Right atrium auricular region (tissue), 2 donors: ENCODE measurements at regions not wholly inside any gene's neighbourhood (a gene's known extent, or its start where the extent isn't known, plus 50 kb on each side); places are given as distances from the start of the nearest gene placed in this dataset.

Experiments
- DNase-seq: peaks from one replicate; pipeline ENCODE4 v3.0.0-alpha.2; 2019; ENCODE audit warnings: low spot score
- H3K27ac ChIP-seq, 2 donors: fragments of 200-600 bp; sonication (generic); 1 replicate in 1 of 2; 2 replicates in 1 of 2; pipeline ENCODE4 v1.5.1; 2016 to 2019
- H3K27me3 ChIP-seq, 2 donors: fragments of 200-600 bp; sonication (generic); one replicate each; pipeline versions ENCODE4 v1.5.1 to v1.6.0; 2017 to 2019
- H3K36me3 ChIP-seq: fragments of 200-600 bp; sonication (generic); one replicate; pipeline ENCODE4 v1.5.1; 2016
- H3K4me1 ChIP-seq, 2 donors: fragments of 200-600 bp; sonication (generic); one replicate each; pipeline versions ENCODE4 v1.5.1 to v1.6.0; 2017 to 2019
- H3K4me3 ChIP-seq, 2 donors: fragments of 200-600 bp; sonication (generic); 1 replicate in 1 of 2; 2 replicates in 1 of 2; pipeline ENCODE4 v1.5.1; 2017 to 2019; ENCODE audit warnings: mild to moderate bottlenecking in 1 of 2, moderate library complexity in 1 of 2
- H3K9me3 ChIP-seq, 2 donors: fragments of 200-600 bp; sonication (generic); one replicate each; pipeline ENCODE4 v1.5.1; 2019
- CTCF ChIP-seq, 2 donors: fragments of 200-600 bp; sonication (generic); IDR thresholded peaks; one replicate each; pipeline ENCODE4 v1.5.1; 2019; ENCODE audit warnings: antibody characterized with exemption in 2 of 2

- TF ChIP-seq CTCF (IDR thresholded peaks at IDR 0.05), result no peak
- Histone ChIP-seq H3K27me3 (no peaks in the 10 kb centered on the region), H3K27ac (no peak overlapping the region), H3K36me3 (no peaks in the 10 kb centered on the region), H3K4me1 (no peaks in the 10 kb centered on the region), H3K4me3 (no peak overlapping the region), H3K9me3 (no peaks in the 10 kb centered on the region)
- DNase-seq, result no peak
Observed at GRCh38 chr13:51525567-51526167, 58.6 kb upstream of the WDFY2 start.

GRCh38 chr13:51526202-51526601 is 58.1 kb upstream of the WDFY2 start:
- Histone ChIP-seq H3K36me3 (no peaks in the 10 kb centered on the region), H3K4me1 (no peaks in the 10 kb centered on the region), H3K27ac (no peak overlapping the region), H3K4me3 (no peak overlapping the region), H3K9me3 (no peaks in the 10 kb centered on the region), H3K27me3 (no peaks in the 10 kb centered on the region)
- TF ChIP-seq CTCF (IDR thresholded peaks at IDR 0.05), result no peak
- DNase-seq, result no peak

- TF ChIP-seq CTCF (IDR thresholded peaks at IDR 0.05), result no peak
- H3K4me3 ChIP-seq, result no peak overlapping the region
- H3K27ac ChIP-seq, result no peak overlapping the region
- no peak for DNase-seq
- no peaks in the 10 kb centered on the region for H3K4me1 ChIP-seq
- H3K27me3 ChIP-seq, result no peaks in the 10 kb centered on the region
- no peaks in the 10 kb centered on the region for H3K36me3 ChIP-seq
- H3K9me3 ChIP-seq, result no peaks in the 10 kb centered on the region
Observed at GRCh38 chr13:51532736-51533197, 51.5 kb upstream of the WDFY2 start.

- Histone ChIP-seq H3K36me3 (no peaks in the 10 kb centered on the region), H3K9me3 (no peaks in the 10 kb centered on the region), H3K4me1 (no peaks in the 10 kb centered on the region), H3K4me3 (no peak overlapping the region), H3K27ac (peak overlapping the region in 1 of 2 donors; percentile 0), H3K27me3 (no peaks in the 10 kb centered on the region)
- DNase-seq, result peak; percentile 69
- TF ChIP-seq CTCF (IDR thresholded peaks at IDR 0.05), result no peak
Observed at GRCh38 chr13:51534041-51534817, 50.0 kb upstream of the WDFY2 start.
